ENCODE measurements at regions not wholly inside any gene's neighbourhood (a gene's known extent, or its start where the extent isn't known, plus 50 kb on each side); places are given as distances from the start of the nearest gene placed in this dataset.
"Not testable (repeated sequence)": the region's sequence is repeated elsewhere in the genome, so short reads cannot be mapped to it uniquely, and the experiment has no call there.

GRCh38 chr3:66860771-66861170, 137.3 kb upstream of the KBTBD8 start:
- DNase-seq: no peak

GRCh38 chr3:66863205-66864111, 134.6 kb upstream of the KBTBD8 start:
- DNase-seq: peak; percentile 72 to 86

- no peak for DNase-seq
Observed at GRCh38 chr3:66884659-66885058, 113.4 kb upstream of the KBTBD8 start.

- no peak for DNase-seq
Observed at GRCh38 chr3:66885326-66886000, 112.6 kb upstream of the KBTBD8 start.

GRCh38 chr3:66889750-66890494, 108.2 kb upstream of the KBTBD8 start:
- DNase-seq: no peak

- no peak for DNase-seq
Observed at GRCh38 chr3:66898155-66898554, 100.0 kb upstream of the KBTBD8 start.

- no peak for DNase-seq
Observed at GRCh38 chr3:66904336-66904735, 93.8 kb upstream of the KBTBD8 start.

GRCh38 chr3:66904831-66905493, 93.1 kb upstream of the KBTBD8 start:
- no peak for DNase-seq

GRCh38 chr3:66907136-66907535, 91.0 kb upstream of the KBTBD8 start:
- no peak for DNase-seq

- no peak for DNase-seq
Observed at GRCh38 chr3:66910266-66911055, 87.6 kb upstream of the KBTBD8 start.

GRCh38 chr3:66912306-66912705, 85.8 kb upstream of the KBTBD8 start:
- no peak for DNase-seq

GRCh38 chr3:66922058-66922457, 76.0 kb upstream of the KBTBD8 start:
- no peak for DNase-seq

GRCh38 chr3:66923969-66924368, 74.1 kb upstream of the KBTBD8 start:
- DNase-seq: no peak

GRCh38 chr3:66928252-66928651, 69.9 kb upstream of the KBTBD8 start:
- DNase-seq: no peak

- DNase-seq: no peak
Observed at GRCh38 chr3:66931291-66931690, 66.8 kb upstream of the KBTBD8 start.

GRCh38 chr3:66931699-66932098, 66.4 kb upstream of the KBTBD8 start:
- no peak for DNase-seq

- no peak for DNase-seq
Observed at GRCh38 chr3:66933233-66933632, 64.9 kb upstream of the KBTBD8 start.

- no peak for DNase-seq
Observed at GRCh38 chr3:66934041-66934440, 64.1 kb upstream of the KBTBD8 start.

GRCh38 chr3:66934725-66935124, 63.4 kb upstream of the KBTBD8 start:
- no peak for DNase-seq

- DNase-seq: not testable (repeated sequence)
Observed at GRCh38 chr3:66937041-66937440, 61.1 kb upstream of the KBTBD8 start.

- DNase-seq: peak; percentile 64 to 70
Observed at GRCh38 chr3:66938338-66938963, 59.7 kb upstream of the KBTBD8 start.

GRCh38 chr3:66948041-66948440, 50.1 kb upstream of the KBTBD8 start:
- no peak for DNase-seq
